H1 (cell line): ENCODE measurements at regions not wholly inside any gene's neighbourhood (a gene's known extent, or its start where the extent isn't known, plus 50 kb on each side); places are given as distances from the start of the nearest gene placed in this dataset.

ENCODE experiments used
- CTCF ChIA-PET: fragments of 300-600 bp; sonication (Branson Sonifier 250); formaldehyde crosslinking; loops from one replicate; lab custom pipeline; 2021; ENCODE audit not compliant: partially characterized antibody; lab: Charles Lee
- POLR2A ChIA-PET: fragments of 300-600 bp; sonication (Branson Sonifier 250); formaldehyde crosslinking; loops from one replicate; lab custom pipeline; 2021; ENCODE audit warnings: inconsistent platforms; ENCODE audit not compliant: partially characterized antibody; lab: Charles Lee
- DNase-seq, 2 experiments: peaks; one replicate each; pipeline versions ENCODE4 v3.0.0 to v3.0.0-alpha.2; 2010 to 2022; ENCODE audit warnings: low spot score in 2 of 2, low read depth in 1 of 2, mixed read lengths in 1 of 2
- FAIRE-seq: peaks from 2 replicates; lab custom pipeline; 2011; peaks lifted over from hg19 to GRCh38; lab: Jason Lieb, UNC
- H2AFZ ChIP-seq: 2 replicates; pipeline ENCODE4 v1.8.1; 2012; ENCODE audit warnings: low read length, inconsistent platforms
- H2AK5ac ChIP-seq: 2 replicates; pipeline ENCODE4 v1.6.1; 2013; ENCODE audit warnings: low read depth, low read length
- H2BK120ac ChIP-seq: replicated peaks from 2 replicates; pipeline ENCODE3; 2013; ENCODE audit warnings: low read depth, low read length, inconsistent platforms
- H2BK12ac ChIP-seq: 2 replicates; pipeline ENCODE4 v1.6.1; 2013; ENCODE audit warnings: low read depth, low read length
- H2BK15ac ChIP-seq: 2 replicates; pipeline ENCODE4 v1.6.1; 2013; ENCODE audit warnings: low read length
- H2BK20ac ChIP-seq: 2 replicates; pipeline ENCODE4 v1.6.1; 2013; ENCODE audit warnings: low read length
- H2BK5ac ChIP-seq: 2 replicates; pipeline ENCODE4 v1.6.1; 2013; ENCODE audit warnings: low read depth, low read length
- H3K14ac ChIP-seq: 2 replicates; pipeline ENCODE4 v1.6.1; 2013; ENCODE audit warnings: inconsistent platforms; ENCODE audit not compliant: insufficient read length
- H3K18ac ChIP-seq: 2 replicates; pipeline ENCODE4 v1.6.1; 2013; ENCODE audit warnings: low read length; ENCODE audit errors: extremely low read depth
- H3K23ac ChIP-seq: 2 replicates; pipeline ENCODE4 v1.6.1; 2013; ENCODE audit warnings: inconsistent platforms; ENCODE audit not compliant: insufficient read length
- H3K23me2 ChIP-seq: 2 replicates; pipeline ENCODE4 v1.6.1; 2013; ENCODE audit warnings: low read depth, low read length
- H3K27ac ChIP-seq: 2 replicates; pipeline ENCODE4 v1.6.1; 2011; ENCODE audit warnings: low read depth, low read length, inconsistent platforms
- H3K27me3 ChIP-seq, 4 experiments: replicated peaks in 1 of 4; 1 replicate in 1 of 4; 2 replicates in 3 of 4; pipeline versions ENCODE4 v1.6.1 to v1.8.1; 2011 to 2013; ENCODE audit warnings: low read length in 3 of 4, mild to moderate bottlenecking in 3 of 4, inconsistent platforms in 2 of 4, mixed read lengths in 2 of 4, moderate library complexity in 1 of 4; ENCODE audit not compliant: control insufficient read depth in 3 of 4, insufficient read depth in 3 of 4; ENCODE audit errors: extremely low read depth in 1 of 4
- H3K36me3 ChIP-seq, 4 experiments: 2 replicates each; pipeline versions ENCODE4 v1.6.1 to v1.8.1; 2011 to 2013; ENCODE audit warnings: mild to moderate bottlenecking in 4 of 4, low read length in 3 of 4, moderate library complexity in 2 of 4, control low read depth in 1 of 4, inconsistent platforms in 1 of 4; ENCODE audit not compliant: insufficient read depth in 4 of 4, control insufficient read depth in 2 of 4
- H3K4ac ChIP-seq: replicated peaks from 2 replicates; pipeline ENCODE3; 2013; ENCODE audit warnings: low read length, low read depth, mixed read lengths, inconsistent platforms; ENCODE audit not compliant: insufficient read length
- H3K4me1 ChIP-seq, 4 experiments: replicated peaks in 1 of 4; 1 replicate in 1 of 4; 2 replicates in 3 of 4; pipeline versions ENCODE4 v1.6.1 to v1.8.1; 2011 to 2013; ENCODE audit warnings: low read length in 3 of 4, inconsistent platforms in 2 of 4, mixed read lengths in 1 of 4; ENCODE audit not compliant: insufficient read depth in 4 of 4, control insufficient read depth in 3 of 4
- H3K4me2 ChIP-seq, 2 experiments: 2 replicates each; pipeline versions ENCODE4 v1.6.1 to v1.8.1; 2011 to 2013; ENCODE audit warnings: low read depth in 2 of 2, low read length in 2 of 2, control low read depth in 1 of 2, inconsistent platforms in 1 of 2, mild to moderate bottlenecking in 1 of 2; ENCODE audit not compliant: insufficient read depth in 1 of 2
- H3K4me3 ChIP-seq, 4 experiments: fragments of 200-600, 300-600 bp in 1 of 4; sonication (generic), shearing (Covaris generic), sonication (Bioruptor Twin) in 1 of 4; 2 replicates each; pipeline versions ENCODE4 v1.5.1 to v1.8.1; 2011 to 2016; ENCODE audit warnings: low read length in 4 of 4, low read depth in 3 of 4, control low read depth in 2 of 4, inconsistent platforms in 2 of 4, mild to moderate bottlenecking in 2 of 4, mixed read lengths in 1 of 4, moderate library complexity in 1 of 4; ENCODE audit not compliant: insufficient read depth in 2 of 4; ENCODE audit errors: extremely low read depth in 1 of 4
- H3K56ac ChIP-seq: replicated peaks from 2 replicates; pipeline ENCODE3; 2013; ENCODE audit warnings: low read depth, mild to moderate bottlenecking, mixed read lengths, low read length, inconsistent platforms; ENCODE audit not compliant: insufficient read length
- H3K79me1 ChIP-seq: 2 replicates; pipeline ENCODE4 v1.6.1; 2013; ENCODE audit warnings: low read depth, low read length, control low read depth
- H3K79me2 ChIP-seq, 2 experiments: 2 replicates each; pipeline versions ENCODE4 v1.6.1 to v1.8.1; 2012 to 2013; ENCODE audit warnings: low read length in 2 of 2, mild to moderate bottlenecking in 2 of 2, inconsistent platforms in 1 of 2; ENCODE audit not compliant: insufficient read depth in 2 of 2, control insufficient read depth in 1 of 2
- H3K9ac ChIP-seq, 4 experiments: replicated peaks in 1 of 4; 1 replicate in 1 of 4; 2 replicates in 3 of 4; pipeline versions ENCODE4 v1.6.1 to v1.8.1; 2011 to 2013; ENCODE audit warnings: low read depth in 3 of 4, low read length in 3 of 4, control low read depth in 2 of 4, mild to moderate bottlenecking in 2 of 4, moderate library complexity in 2 of 4, inconsistent platforms in 1 of 4; ENCODE audit errors: extremely low read depth in 1 of 4
- H3K9me3 ChIP-seq, 2 experiments: 2 replicates each; pipeline versions ENCODE4 v1.6.1 to v1.8.1; 2012 to 2013; ENCODE audit warnings: mild to moderate bottlenecking in 2 of 2, moderate library complexity in 2 of 2, control low read depth in 1 of 2, inconsistent platforms in 1 of 2, low read depth in 1 of 2, low read length in 1 of 2, mixed read lengths in 1 of 2; ENCODE audit not compliant: insufficient read depth in 2 of 2
- H4K20me1 ChIP-seq, 2 experiments: replicated peaks in 1 of 2; 2 replicates each; pipeline versions ENCODE3 to v1.8.1; 2011 to 2013; ENCODE audit warnings: inconsistent platforms in 2 of 2, low read length in 2 of 2, mild to moderate bottlenecking in 1 of 2; ENCODE audit not compliant: insufficient read depth in 2 of 2, control insufficient read depth in 1 of 2
- H4K5ac ChIP-seq: 2 replicates; pipeline ENCODE4 v1.6.1; 2013; ENCODE audit warnings: low read length, low read depth, mixed read lengths, inconsistent platforms; ENCODE audit not compliant: insufficient read length
- H4K8ac ChIP-seq: 2 replicates; pipeline ENCODE4 v1.8.0; 2013; ENCODE audit warnings: mild to moderate bottlenecking, moderate library complexity, low read length, inconsistent platforms; ENCODE audit not compliant: insufficient read depth; ENCODE audit errors: extremely low read depth
- H4K91ac ChIP-seq: replicated peaks from 2 replicates; pipeline ENCODE3; 2013; ENCODE audit warnings: low read length, mixed read lengths, inconsistent platforms; ENCODE audit not compliant: insufficient read length
- E2F6 ChIP-seq: IDR thresholded peaks from 2 replicates; pipeline ENCODE4 v1.6.1; 2012; ENCODE audit warnings: inconsistent platforms
- GABPA ChIP-seq: IDR thresholded peaks from 2 replicates; pipeline ENCODE4 v1.6.1; 2011; ENCODE audit warnings: mild to moderate bottlenecking, low read length, moderate library complexity, borderline replicate concordance; ENCODE audit not compliant: insufficient read depth
- PHF8 ChIP-seq: fragments of 200-600 bp; sonication (generic); conservative IDR thresholded peaks from 2 replicates; pipeline ENCODE4 v1.7.1; 2012; ENCODE audit warnings: low read depth, mild to moderate bottlenecking, inconsistent platforms, low read length, moderate library complexity
- POLR2AphosphoS5 ChIP-seq: IDR thresholded peaks from 2 replicates; pipeline ENCODE4 v1.6.1; 2011; ENCODE audit warnings: low read depth, low read length
- POU5F1 ChIP-seq: IDR thresholded peaks from 2 replicates; pipeline ENCODE4 v1.6.1; 2011; ENCODE audit warnings: low read depth, mild to moderate bottlenecking, low read length, moderate library complexity
- WGBS, 2 experiments: shearing (Covaris generic) in 1 of 2; methylation state at CpG; one replicate each; pipeline versions ENCODE4 v1.1.6 to v1.1.7; 2013 to 2015; ENCODE audit warnings: low lambda C conversion rate in 2 of 2, mixed read lengths in 2 of 2, inconsistent platforms in 1 of 2, low coverage in 1 of 2, missing lambda C conversion rate in 1 of 2; ENCODE audit not compliant: insufficient replicate concordance in 2 of 2, insufficient coverage in 1 of 2, insufficient read length in 1 of 2; ENCODE audit errors: extremely low coverage in 1 of 2, missing lambda C conversion rate in 1 of 2; 5-methylcytosine and 5-hydroxymethylcytosine counted together

GRCh38 chr7:125257617-125258016 is 328.0 kb upstream of the POT1 start:
- ChIA-PET CTCF (interaction anchor here (2.1 kb wide), 1 partner anchor 11 kb away, joined by 8 read pairs; no protein-coding TSS in a partner anchor), POLR2A (no interaction called here)
- Histone ChIP-seq H3K36me3 (no peaks in the 10 kb centered on the region), H4K20me1 (no peaks in the 10 kb centered on the region), H3K4me2 (peak overlapping the region; percentile 22 to 40; a peak in 3 of 4 replicates), H2BK5ac (no peak overlapping the region), H4K91ac (no peak overlapping the region), H3K9ac (no peak overlapping the region), H4K5ac (no peak overlapping the region), H2AFZ (no peak overlapping the region), H4K8ac (no peak overlapping the region), H3K18ac (no peak overlapping the region), H2BK12ac (no peak overlapping the region), H3K9me3 (no peaks in the 10 kb centered on the region), H3K79me1 (no peaks in the 10 kb centered on the region), H3K14ac (no peak overlapping the region), H3K27ac (no peak overlapping the region), H3K4me1 (peaks cover 0 to 25% (median 6%) of the 10 kb centered on the region in 4 experiments; a peak in 5 of 7 replicates), H2BK120ac (no peak overlapping the region), H3K4me3 (no peak overlapping the region), H2BK15ac (no peak overlapping the region), H3K27me3 (no peaks in the 10 kb centered on the region), H2AK5ac (no peak overlapping the region), H3K23me2 (peaks cover 4% of the 10 kb centered on the region), H3K79me2 (no peaks in the 10 kb centered on the region), H3K56ac (no peak overlapping the region), H2BK20ac (no peak overlapping the region), H3K23ac (no peak overlapping the region), H3K4ac (no peak overlapping the region)
- TF ChIP-seq E2F6 (peak; percentile 46; the same call in 1 of the 2 replicates), POU5F1 (no peak), POLR2AphosphoS5 (no peak), PHF8 (no peak), GABPA (no peak)
- DNase-seq = no peak
- FAIRE-seq = no peak
- WGBS, 2 experiments = 42% methylated on average over 2 of the region's 2 CpGs; no CpG with 5 or more reads in 1 of the 2 experiments
